GM12875 (cell line): ENCODE measurements at regions not wholly inside any gene's neighbourhood (a gene's known extent, or its start where the extent isn't known, plus 50 kb on each side); places are given as distances from the start of the nearest gene placed in this dataset.

Experiments
- H3K4me3 ChIP-seq: one replicate; pipeline ENCODE4 v1.5.1; 2011; ENCODE audit warnings: low read depth, low read length, control low read depth
- CTCF ChIP-seq: IDR thresholded peaks from 2 replicates; pipeline ENCODE4 v1.5.1; 2011; ENCODE audit warnings: low read depth, mild to moderate bottlenecking, control low read depth, inconsistent platforms, low read length, moderate library complexity, borderline replicate concordance; ENCODE audit not compliant: insufficient read depth

GRCh38 chr3:180391001-180391400, 211.0 kb upstream of the TTC14 start:
- H3K4me3 ChIP-seq = no peak overlapping the region
- TF ChIP-seq CTCF = no peak

- no peak for TF ChIP-seq CTCF
- H3K4me3 ChIP-seq = no peak overlapping the region
Observed at GRCh38 chr3:180401226-180401625, 200.7 kb upstream of the TTC14 start.

- H3K4me3 ChIP-seq = no peak overlapping the region
- no peak for TF ChIP-seq CTCF
Observed at GRCh38 chr3:180402471-180403073, 199.4 kb upstream of the TTC14 start.

- H3K4me3 ChIP-seq = no peak overlapping the region
- TF ChIP-seq CTCF = no peak
Observed at GRCh38 chr3:180403156-180403555, 198.8 kb upstream of the TTC14 start.

- no peak for TF ChIP-seq CTCF
- no peak overlapping the region for H3K4me3 ChIP-seq
Observed at GRCh38 chr3:180408654-180409053, 193.3 kb upstream of the TTC14 start.

- no peak for TF ChIP-seq CTCF
- no peak overlapping the region for H3K4me3 ChIP-seq
Observed at GRCh38 chr3:180409170-180409569, 192.8 kb upstream of the TTC14 start.

GRCh38 chr3:180409883-180410282, 192.1 kb upstream of the TTC14 start:
- no peak for TF ChIP-seq CTCF
- H3K4me3 ChIP-seq = no peak overlapping the region
